ENCODE measurements at regions not wholly inside any gene's neighbourhood (a gene's known extent, or its start where the extent isn't known, plus 50 kb on each side); places are given as distances from the start of the nearest gene placed in this dataset.
A peak's percentile ranks its signal among the peaks of the same experiment; 100 is the strongest.
"Not testable (repeated sequence)": the region's sequence is repeated elsewhere in the genome, so short reads cannot be mapped to it uniquely, and the experiment has no call there.

- H3K23me2 ChIP-seq (ENCODE audit: insufficient read length, low read depth, low read length, poor library complexity, severe bottlenecking), result no peaks in the 10 kb centered on the region
- H3K27me3 ChIP-seq (ENCODE audit: insufficient read depth, low read length), result no peaks in the 10 kb centered on the region
- H4K8ac ChIP-seq (replicated peaks; ENCODE audit: insufficient read length, low read depth, low read length), result no peak overlapping the region
- no peak overlapping the region for H3K14ac ChIP-seq (ENCODE audit: insufficient read depth, low read length)
- H3K4me2 ChIP-seq (ENCODE audit: insufficient read depth, insufficient read length, low read length), result no peak overlapping the region
- Mint-ChIP-seq H3K4me1 (peaks cover 0 to 6% of the 10 kb centered on the region in 2 experiments; a peak in 1 of 4 replicates), H3K9me3 (peaks cover 17 to 26% of the 10 kb centered on the region in 2 experiments), H3K27ac (no peak overlapping the region), H3K27me3 (ENCODE audit: low read depth) (no peaks in the 10 kb centered on the region), H3K36me3 (ENCODE audit: insufficient read depth in 1 of 3, low read depth in 3 of 3) (peaks cover 8 to 31% (median 16%) of the 10 kb centered on the region in 3 experiments; a peak in 6 of 7 replicates), H3K4me3 (no peak overlapping the region)
- H3K4me1 ChIP-seq (ENCODE audit: insufficient read depth, low read length), result no peaks in the 10 kb centered on the region
- no peak overlapping the region for H3K4ac ChIP-seq (ENCODE audit: low read depth, low read length)
- H2BK5ac ChIP-seq (ENCODE audit: insufficient read length, low read length), result no peak overlapping the region
- H3K79me2 ChIP-seq (ENCODE audit: insufficient read depth, low read length), result no peaks in the 10 kb centered on the region
- no peak overlapping the region for H3K27ac ChIP-seq (ENCODE audit: insufficient read length, low read depth, low read length)
- no peak overlapping the region for H3K23ac ChIP-seq (ENCODE audit: insufficient read length, low read depth, low read length)
- no peak for DNase-seq
- H2BK120ac ChIP-seq (ENCODE audit: low read depth, low read length, poor library complexity, severe bottlenecking), result no peak overlapping the region
- no peak overlapping the region for H4K91ac ChIP-seq (ENCODE audit: insufficient read length, low read depth, low read length)
- no peak overlapping the region for H3T11ph ChIP-seq (ENCODE audit: low read length)
- no peak overlapping the region for H4K5ac ChIP-seq (ENCODE audit: insufficient read length, low read depth, low read length)
- no peaks in the 10 kb centered on the region for H3K79me1 ChIP-seq (ENCODE audit: insufficient read depth, low read depth, low read length, poor library complexity, severe bottlenecking)
- no peak for TF ChIP-seq CTCF (conservative IDR thresholded peaks at IDR 0.05)
- H2BK15ac ChIP-seq (ENCODE audit: low read depth, low read length), result no peak overlapping the region
- no peak overlapping the region for H3K56ac ChIP-seq (ENCODE audit: insufficient read length, low read depth, low read length)
- no peak overlapping the region for H3K9ac ChIP-seq (ENCODE audit: extremely low read depth, insufficient read length, low read length)
- no peak overlapping the region for H2BK12ac ChIP-seq (ENCODE audit: insufficient read length, low read depth, low read length)
- H3K18ac ChIP-seq (ENCODE audit: insufficient read length, low read depth, low read length), result no peak overlapping the region
- H3K9me3 ChIP-seq (ENCODE audit: control insufficient read depth, low read depth, low read length), result no peaks in the 10 kb centered on the region
- H2AK5ac ChIP-seq (ENCODE audit: insufficient read length, low read length), result no peak overlapping the region
- no peak overlapping the region for H2BK20ac ChIP-seq (ENCODE audit: low read depth, low read length, poor library complexity, severe bottlenecking)
- H2AFZ ChIP-seq (ENCODE audit: low read length), result no peak overlapping the region
- WGBS (ENCODE audit: extremely low coverage, insufficient read length, low lambda C conversion rate), result no CpG with 5 or more reads among the region's 1 CpG
- H4K20me1 ChIP-seq (ENCODE audit: control insufficient read depth, insufficient read depth, insufficient read length), result no peaks in the 10 kb centered on the region
These were observed 73.3 kb upstream of the ALCAM start for GRCh38 chr3:105293441-105293840.

GRCh38 chr3:105296182-105296822, 70.4 kb upstream of the ALCAM start:
- peak overlapping the region in 2 of 3 experiments; percentile 44 to 88; a peak in 2 of 7 replicates for H3K27ac Mint-ChIP-seq
- not testable (repeated sequence) for H2BK15ac ChIP-seq (ENCODE audit: low read depth, low read length); H3K4me3 Mint-ChIP-seq; H2BK120ac ChIP-seq (ENCODE audit: low read depth, low read length, poor library complexity, severe bottlenecking); H3K56ac ChIP-seq (ENCODE audit: insufficient read length, low read depth, low read length); H2BK20ac ChIP-seq (ENCODE audit: low read depth, low read length, poor library complexity, severe bottlenecking); H3K4me2 ChIP-seq (ENCODE audit: insufficient read depth, insufficient read length, low read length); H3T11ph ChIP-seq (ENCODE audit: low read length); H3K79me2 ChIP-seq (ENCODE audit: insufficient read depth, low read length); H2AFZ ChIP-seq (ENCODE audit: low read length); H2BK5ac ChIP-seq (ENCODE audit: insufficient read length, low read length); H4K20me1 ChIP-seq (ENCODE audit: control insufficient read depth, insufficient read depth, insufficient read length); H3K9me3 ChIP-seq (ENCODE audit: control insufficient read depth, low read depth, low read length); H3K9ac ChIP-seq (ENCODE audit: extremely low read depth, insufficient read length, low read length); H4K8ac ChIP-seq (replicated peaks; ENCODE audit: insufficient read length, low read depth, low read length); H3K23me2 ChIP-seq (ENCODE audit: insufficient read length, low read depth, low read length, poor library complexity, severe bottlenecking); H3K23ac ChIP-seq (ENCODE audit: insufficient read length, low read depth, low read length); H3K18ac ChIP-seq (ENCODE audit: insufficient read length, low read depth, low read length); H3K27ac ChIP-seq (ENCODE audit: insufficient read length, low read depth, low read length); H2BK12ac ChIP-seq (ENCODE audit: insufficient read length, low read depth, low read length); H2AK5ac ChIP-seq (ENCODE audit: insufficient read length, low read length); H3K4ac ChIP-seq (ENCODE audit: low read depth, low read length); H3K27me3 Mint-ChIP-seq (ENCODE audit: low read depth); DNase-seq; H4K5ac ChIP-seq (ENCODE audit: insufficient read length, low read depth, low read length); H3K4me1 ChIP-seq (ENCODE audit: insufficient read depth, low read length); H4K91ac ChIP-seq (ENCODE audit: insufficient read length, low read depth, low read length); H3K79me1 ChIP-seq (ENCODE audit: insufficient read depth, low read depth, low read length, poor library complexity, severe bottlenecking); H3K4me1 Mint-ChIP-seq; H3K27me3 ChIP-seq (ENCODE audit: insufficient read depth, low read length); H3K14ac ChIP-seq (ENCODE audit: insufficient read depth, low read length)
- WGBS (ENCODE audit: extremely low coverage, insufficient read length, low lambda C conversion rate), result no CpG with 5 or more reads among the region's 28 CpGs
- peaks cover 10 to 28% (median 20%) of the 10 kb centered on the region in 3 experiments; a peak in 6 of 7 replicates for H3K36me3 Mint-ChIP-seq (ENCODE audit: insufficient read depth in 1 of 3, low read depth in 3 of 3)
- peaks cover 15 to 24% of the 10 kb centered on the region in 2 experiments for H3K9me3 Mint-ChIP-seq
